ENCODE measurements at regions not wholly inside any gene's neighbourhood (a gene's known extent, or its start where the extent isn't known, plus 50 kb on each side); places are given as distances from the start of the nearest gene placed in this dataset.

- H3K27me3 Mint-ChIP-seq, result no peaks in the 10 kb centered on the region
- ChIA-PET CTCF (no interaction called here), POLR2A (no interaction called here)
- no peaks in the 10 kb centered on the region for H3K4me1 Mint-ChIP-seq (ENCODE audit: low read depth)
- H3K36me3 Mint-ChIP-seq (ENCODE audit: low read depth), result no peaks in the 10 kb centered on the region
- no peaks in the 10 kb centered on the region for H3K27me3 ChIP-seq (ENCODE audit: control insufficient read depth in 1 of 2, insufficient read depth in 2 of 2, low read length in 2 of 2)
- no peaks in the 10 kb centered on the region for H3K9me3 ChIP-seq (ENCODE audit: control insufficient read depth in 1 of 2, insufficient read depth in 1 of 2, low read length in 2 of 2)
- H3K4me1 ChIP-seq (ENCODE audit: insufficient read depth, low read length), result no peaks in the 10 kb centered on the region
- no peak overlapping the region for H3K27ac Mint-ChIP-seq
- H3K4me3 ChIP-seq (ENCODE audit: low read length), result no peak overlapping the region
- intact Hi-C loops (cut with DNase I, micrococcal nuclease), result no loop called here
- no peaks in the 10 kb centered on the region for H3K36me3 ChIP-seq (ENCODE audit: insufficient read depth, low read length)
- no peak overlapping the region for H3K4me3 Mint-ChIP-seq
- H3K27ac ChIP-seq (ENCODE audit: low read depth in 1 of 2, low read length in 2 of 2), result no peak overlapping the region
- TF ChIP-seq CTCF (IDR thresholded peaks at IDR 0.05), result no peak
- no peak for ATAC-seq (ENCODE audit: poor library complexity)
- H3K9me3 Mint-ChIP-seq, result peaks cover 4% of the 10 kb centered on the region
- DNase-seq, result no peak
Observed at GRCh38 chr3:162142511-162142910, 645.9 kb downstream of the OTOL1 start.

- H3K27me3 ChIP-seq (ENCODE audit: control insufficient read depth in 1 of 2, insufficient read depth in 2 of 2, low read length in 2 of 2), result no peaks in the 10 kb centered on the region
- intact Hi-C loops (cut with DNase I, micrococcal nuclease), result no loop called here
- H3K27ac ChIP-seq (ENCODE audit: low read depth in 1 of 2, low read length in 2 of 2), result no peak overlapping the region
- H3K36me3 ChIP-seq (ENCODE audit: insufficient read depth, low read length), result no peaks in the 10 kb centered on the region
- POLR2A ChIA-PET, result no interaction called here
- DNase-seq, result no peak
- TF ChIP-seq CTCF (IDR thresholded peaks at IDR 0.05), result no peak
- H3K36me3 Mint-ChIP-seq (ENCODE audit: low read depth), result no peaks in the 10 kb centered on the region
- no peak for ATAC-seq (ENCODE audit: poor library complexity)
- CTCF ChIA-PET, result no interaction called here
- H3K27me3 Mint-ChIP-seq, result no peaks in the 10 kb centered on the region
- no peaks in the 10 kb centered on the region for H3K4me1 Mint-ChIP-seq (ENCODE audit: low read depth)
- H3K9me3 ChIP-seq (ENCODE audit: control insufficient read depth in 1 of 2, insufficient read depth in 1 of 2, low read length in 2 of 2), result no peaks in the 10 kb centered on the region
- H3K4me1 ChIP-seq (ENCODE audit: insufficient read depth, low read length), result no peaks in the 10 kb centered on the region
- no peak overlapping the region for H3K4me3 ChIP-seq (ENCODE audit: low read length)
- no peak overlapping the region for H3K27ac Mint-ChIP-seq
- H3K9me3 Mint-ChIP-seq, result peaks cover 4% of the 10 kb centered on the region
- no peak overlapping the region for H3K4me3 Mint-ChIP-seq
Observed at GRCh38 chr3:162143180-162143579, 646.6 kb downstream of the OTOL1 start.

DNA sequence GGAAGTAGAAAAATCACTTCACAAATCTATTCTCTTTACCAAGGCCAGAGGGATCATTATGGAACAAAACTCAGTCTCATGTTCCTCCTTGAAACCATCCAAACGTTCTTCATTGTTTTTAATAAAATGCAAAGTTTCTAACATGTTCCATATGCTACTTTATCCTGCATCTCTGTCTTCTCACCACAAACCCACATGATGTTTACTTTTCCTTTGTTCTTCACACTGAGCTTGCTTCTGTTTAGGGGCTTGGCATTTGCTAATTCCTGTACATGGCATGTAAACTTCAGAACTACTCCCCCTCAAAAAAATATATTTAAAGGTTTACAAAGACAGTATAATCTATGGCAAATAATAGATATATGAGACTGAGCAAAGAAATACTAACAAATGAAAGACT is 651.4 kb downstream of the OTOL1 start:
- no peak for TF ChIP-seq CTCF (IDR thresholded peaks at IDR 0.05)
- H3K27ac ChIP-seq (ENCODE audit: low read depth in 1 of 2, low read length in 2 of 2), result no peak overlapping the region
- intact Hi-C loops (cut with DNase I, micrococcal nuclease), result no loop called here
- H3K9me3 Mint-ChIP-seq, result peaks cover 4% of the 10 kb centered on the region
- POLR2A ChIA-PET, result no interaction called here
- no peaks in the 10 kb centered on the region for H3K27me3 ChIP-seq (ENCODE audit: control insufficient read depth in 1 of 2, insufficient read depth in 2 of 2, low read length in 2 of 2)
- ATAC-seq (ENCODE audit: poor library complexity), result no peak
- H3K9me3 ChIP-seq (ENCODE audit: control insufficient read depth in 1 of 2, insufficient read depth in 1 of 2, low read length in 2 of 2), result peaks cover 0 to 5% of the 10 kb centered on the region in 2 experiments
- H3K27ac Mint-ChIP-seq, result no peak overlapping the region
- no peaks in the 10 kb centered on the region for H3K36me3 Mint-ChIP-seq (ENCODE audit: low read depth)
- H3K36me3 ChIP-seq (ENCODE audit: insufficient read depth, low read length), result no peaks in the 10 kb centered on the region
- CTCF ChIA-PET, result no interaction called here
- DNase-seq, result no peak
- no peak overlapping the region for H3K4me3 Mint-ChIP-seq
- H3K27me3 Mint-ChIP-seq, result no peaks in the 10 kb centered on the region
- H3K4me1 ChIP-seq (ENCODE audit: insufficient read depth, low read length), result no peaks in the 10 kb centered on the region
- no peak overlapping the region for H3K4me3 ChIP-seq (ENCODE audit: low read length)
- no peaks in the 10 kb centered on the region for H3K4me1 Mint-ChIP-seq (ENCODE audit: low read depth)

Measured in CD4-positive, alpha-beta T cell (primary cell).